Left ventricle myocardium superior (tissue), 1 donor: ENCODE measurements at regions not wholly inside any gene's neighbourhood (a gene's known extent, or its start where the extent isn't known, plus 50 kb on each side); places are given as distances from the start of the nearest gene placed in this dataset.

Source experiments
- ATAC-seq: fragments of 200-7000 bp; cut with Tn5 transposase; one replicate; pipeline ENCODE4 v1.9.1; 2020; ENCODE audit warnings: mild to moderate bottlenecking, moderate library complexity
- DNase-seq: peaks from one replicate; pipeline ENCODE4 v3.0.0-alpha.2; 2020
- intact Hi-C: fragments of 100-400 bp; cut with micrococcal nuclease; formaldehyde crosslinking; loops from one replicate; pipeline ENCODE4 v1.11.0; 2022
- donor health status: DM: no; HTN: yes; CAD: no; lungs with severe emphysema.

DNA sequence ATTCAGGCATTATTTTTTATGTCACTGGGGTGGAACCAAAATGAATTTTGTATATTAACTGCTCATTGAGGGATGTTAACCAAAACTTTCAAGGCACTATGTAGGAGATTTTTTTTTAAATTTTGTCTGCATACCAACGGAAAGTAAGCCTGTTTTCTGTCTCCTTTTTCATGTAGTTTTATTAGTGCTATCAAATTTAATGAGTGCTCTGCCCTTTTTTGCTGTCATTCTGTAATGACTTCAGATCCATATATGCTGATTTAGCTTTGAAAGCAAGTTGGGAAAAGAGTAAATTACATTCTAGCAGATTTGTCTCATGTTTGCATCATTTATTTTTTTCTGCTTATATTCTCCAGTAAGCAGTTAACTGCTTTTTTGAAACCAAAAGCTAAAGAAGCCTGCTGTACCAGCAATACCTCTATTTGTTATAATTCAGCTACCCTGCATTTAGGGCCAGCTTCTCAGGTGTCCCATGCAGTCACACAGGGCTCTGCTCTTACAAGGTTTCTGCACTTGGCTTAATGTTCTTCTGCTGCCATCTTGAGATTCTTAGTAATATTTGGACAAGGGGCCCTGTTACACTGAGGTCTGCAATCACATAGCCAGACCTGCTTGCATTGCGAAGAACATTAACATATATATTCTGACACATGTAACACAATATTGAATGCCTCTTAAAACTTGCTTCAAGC is 429.0 kb downstream of the UTRN start:
- intact Hi-C loops, result no loop called here
- DNase-seq, result no peak
- ATAC-seq, result no peak

DNA sequence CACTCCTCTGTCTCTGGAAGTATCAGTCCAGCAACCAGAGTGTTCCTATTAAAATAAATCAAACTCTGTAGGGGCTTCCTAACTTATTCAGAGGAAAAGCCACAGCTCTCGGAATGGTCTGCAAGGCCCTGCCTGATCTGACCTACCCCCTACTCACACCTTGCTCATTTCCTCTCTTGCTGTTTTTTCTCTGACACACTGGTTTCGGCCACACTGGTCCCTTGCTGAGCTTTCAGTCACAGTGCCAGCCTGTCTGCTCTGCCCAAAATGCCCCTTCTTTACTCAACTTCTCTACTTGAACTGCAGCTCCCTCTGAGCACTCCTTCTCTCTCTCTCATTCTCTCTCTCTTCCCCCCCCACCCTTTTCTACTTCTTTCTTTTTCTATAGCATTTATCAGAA is 430.2 kb downstream of the UTRN start:
- intact Hi-C loops, result no loop called here
- DNase-seq, result no peak
- ATAC-seq, result no peak

DNA sequence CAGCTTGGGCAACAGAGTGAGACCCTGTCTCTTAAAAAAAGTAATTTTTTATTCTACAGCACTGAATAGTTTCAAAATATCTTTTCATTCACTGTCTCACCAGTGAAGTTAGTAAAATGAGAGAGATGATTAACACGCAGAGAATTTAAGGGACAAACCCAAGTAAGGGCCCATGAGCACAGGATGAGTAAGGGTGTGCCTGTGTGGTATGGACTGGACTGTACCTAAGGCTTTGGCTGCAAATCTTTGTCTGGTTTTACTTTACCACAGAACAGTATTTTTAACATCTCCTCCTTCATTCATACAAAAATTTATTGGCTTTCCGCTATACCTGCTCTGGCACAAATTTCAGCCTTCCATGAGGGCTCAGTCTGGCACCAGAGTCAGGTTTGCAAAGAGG is 433.3 kb downstream of the UTRN start:
- intact Hi-C loops, result no loop called here
- DNase-seq, result no peak
- no peak for ATAC-seq

DNA sequence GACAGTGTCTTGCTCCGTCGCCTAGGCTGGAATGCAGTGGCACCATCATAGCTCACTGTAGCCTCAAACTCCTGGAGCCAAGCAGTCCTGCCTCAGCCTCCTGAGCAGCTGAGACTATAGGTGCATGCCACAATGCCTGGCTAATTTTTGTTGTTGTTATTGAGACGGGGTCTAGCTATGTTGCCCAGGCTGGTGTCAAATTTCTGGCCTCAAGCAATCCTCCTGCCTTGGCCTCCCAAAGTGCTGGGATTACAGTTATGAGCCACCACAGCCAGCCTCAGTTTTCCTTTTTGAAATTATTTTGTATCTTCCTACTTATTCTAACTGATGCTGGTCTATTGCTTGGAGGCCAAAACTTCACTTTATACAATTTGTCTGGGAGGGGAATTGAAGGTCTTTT is 436.1 kb downstream of the UTRN start:
- intact Hi-C loops, result no loop called here
- ATAC-seq (no peak), DNase-seq (no peak)

DNA sequence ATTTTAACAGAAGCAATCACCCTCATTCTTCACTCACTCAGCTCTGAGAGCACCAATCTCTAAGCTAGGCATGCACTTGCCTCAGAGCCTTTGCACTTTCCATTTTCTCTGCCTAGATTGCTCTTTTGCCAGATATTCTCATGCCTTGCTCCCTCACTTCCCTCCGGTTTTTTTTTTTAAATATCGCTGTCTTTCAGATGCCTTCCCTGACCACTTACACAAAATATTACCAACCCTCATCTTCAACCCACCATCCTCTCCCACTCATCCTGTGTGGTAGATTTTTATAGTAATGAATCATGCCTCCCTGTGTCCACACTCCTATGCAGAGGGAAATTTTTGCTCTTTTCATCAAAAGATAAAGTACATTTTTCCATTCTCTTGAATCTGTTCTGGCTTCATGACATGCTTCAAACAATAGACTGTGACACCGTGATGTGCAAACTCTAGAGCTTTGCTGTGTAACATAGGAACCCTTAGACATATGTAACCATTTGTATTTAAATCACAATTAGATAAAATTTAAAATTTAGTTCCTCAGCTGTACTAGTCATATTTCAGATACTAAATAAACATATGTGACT is 437.1 kb downstream of the UTRN start:
- intact Hi-C loops, result no loop called here
- no peak for DNase-seq
- no peak for ATAC-seq

DNA sequence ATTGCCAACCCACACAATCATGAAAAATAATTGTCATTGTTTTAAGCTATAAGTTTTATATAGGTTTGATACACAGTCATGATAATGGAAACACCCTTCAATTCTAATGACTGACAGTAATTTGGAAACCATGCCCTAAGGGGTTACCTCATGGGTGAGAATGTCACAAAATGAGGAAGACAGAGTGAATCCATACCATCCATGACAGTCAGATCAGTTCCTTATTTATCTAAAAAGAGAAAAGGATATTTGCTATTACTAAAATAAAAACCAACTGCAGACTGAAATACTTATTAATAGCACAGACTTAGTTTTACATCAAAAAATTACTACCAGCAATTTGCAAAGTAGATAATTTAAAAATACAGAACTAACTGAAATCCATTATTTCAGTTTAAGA is 437.8 kb downstream of the UTRN start:
- intact Hi-C loops, result no loop called here

DNA sequence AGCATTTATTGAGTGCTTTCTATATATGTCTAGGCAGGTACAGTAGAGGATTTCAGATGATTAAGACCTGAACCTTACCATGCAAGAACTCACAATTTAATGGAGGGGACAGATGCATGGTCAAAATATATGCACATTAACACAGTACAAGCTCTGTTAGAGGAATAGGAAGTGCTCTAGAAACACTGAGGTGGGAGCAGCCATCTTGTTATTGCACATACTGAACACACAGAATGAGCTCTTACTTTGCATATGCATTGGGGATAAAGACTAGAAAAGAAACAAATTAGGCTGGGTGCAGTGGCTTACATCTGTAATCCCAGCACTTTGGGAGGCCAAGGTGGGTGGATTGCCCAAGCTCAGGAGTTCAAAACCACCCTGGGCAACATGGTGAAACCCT is 438.3 kb downstream of the UTRN start:
- intact Hi-C loops, result no loop called here
- ATAC-seq (no peak), DNase-seq (no peak)

More for the DNA sequence above, 437.8 kb downstream of the UTRN start:
- DNase-seq (no peak), ATAC-seq (no peak)

DNA sequence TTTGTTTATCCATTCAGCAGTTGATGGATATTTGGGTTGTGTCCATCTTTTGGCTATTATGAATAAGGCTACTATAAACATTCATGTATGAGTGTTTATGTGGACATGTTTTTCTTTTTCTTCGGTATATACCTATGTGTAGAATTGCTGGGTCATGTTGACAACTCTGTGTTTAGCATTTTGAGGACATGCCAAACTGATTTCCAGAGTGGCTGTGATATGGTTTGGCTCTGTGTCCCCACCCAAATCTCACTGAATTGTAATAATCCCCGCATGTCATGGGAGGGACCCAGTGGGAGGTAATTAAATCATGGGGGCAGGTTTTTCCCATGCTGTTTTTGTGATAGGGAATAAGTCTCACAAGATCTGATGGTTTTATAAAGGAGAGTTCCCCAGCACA is 439.7 kb downstream of the UTRN start:
- DNase-seq (no peak), ATAC-seq (no peak)
- intact Hi-C loops, result no loop called here

DNA sequence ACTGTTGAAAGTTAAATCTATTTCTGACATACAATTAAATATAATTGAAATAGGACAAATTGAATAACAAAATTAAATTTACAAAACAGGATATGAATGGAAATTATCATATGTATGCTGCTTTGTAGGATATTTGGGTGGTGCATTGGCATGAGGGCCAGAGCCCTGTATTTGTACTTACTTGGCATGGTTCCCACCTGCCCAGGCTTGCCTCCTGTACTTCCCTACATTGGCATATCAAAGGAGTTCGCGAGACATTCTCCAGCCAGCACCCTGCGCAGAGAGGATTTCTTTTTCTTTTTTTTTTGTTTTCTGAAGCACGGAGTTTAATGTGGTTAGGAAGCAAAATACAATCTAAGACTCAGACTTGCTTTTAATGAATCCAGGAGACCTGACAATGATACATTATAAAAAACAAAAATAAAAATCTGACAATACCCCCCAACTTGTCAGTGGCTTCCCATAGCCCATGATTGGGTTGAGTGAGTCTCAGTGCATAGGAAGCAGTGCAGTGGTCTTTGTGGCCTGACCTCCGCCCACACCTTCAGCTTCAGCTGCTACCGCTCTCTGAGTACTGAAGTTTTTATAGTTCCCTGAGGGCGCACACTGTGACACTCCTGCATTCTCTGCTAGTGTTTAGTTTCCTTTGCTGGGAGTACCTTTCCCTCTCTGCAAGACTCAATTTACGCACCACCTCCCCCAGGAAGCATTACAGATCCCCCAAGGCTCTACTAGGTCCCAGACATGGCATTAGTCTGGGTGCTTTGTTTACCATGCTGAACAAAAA is 440.8 kb downstream of the UTRN start:
- intact Hi-C loops, result no loop called here
- ATAC-seq (peak; percentile 78), DNase-seq (peak; percentile 34)

DNA sequence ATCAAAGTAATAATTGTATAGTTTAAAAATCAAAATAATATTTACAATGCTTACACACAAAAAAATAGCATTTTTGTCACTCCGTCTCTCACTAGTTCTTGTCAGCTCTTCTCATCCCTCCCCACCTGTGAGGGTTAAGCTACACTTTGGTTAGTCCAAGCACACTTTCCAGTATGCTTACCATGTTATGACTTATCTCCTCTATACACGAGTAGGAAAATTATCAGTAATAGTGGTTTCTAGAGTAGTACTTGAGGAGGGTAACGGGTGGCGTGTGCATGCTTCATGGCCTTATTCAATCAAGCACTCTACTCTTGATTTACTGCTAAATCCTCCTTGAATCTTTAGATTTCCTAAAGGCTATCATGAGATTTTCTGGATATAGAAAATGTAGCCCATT is 443.7 kb downstream of the UTRN start:
- ATAC-seq (no peak), DNase-seq (no peak)
- intact Hi-C loops, result no loop called here

DNA sequence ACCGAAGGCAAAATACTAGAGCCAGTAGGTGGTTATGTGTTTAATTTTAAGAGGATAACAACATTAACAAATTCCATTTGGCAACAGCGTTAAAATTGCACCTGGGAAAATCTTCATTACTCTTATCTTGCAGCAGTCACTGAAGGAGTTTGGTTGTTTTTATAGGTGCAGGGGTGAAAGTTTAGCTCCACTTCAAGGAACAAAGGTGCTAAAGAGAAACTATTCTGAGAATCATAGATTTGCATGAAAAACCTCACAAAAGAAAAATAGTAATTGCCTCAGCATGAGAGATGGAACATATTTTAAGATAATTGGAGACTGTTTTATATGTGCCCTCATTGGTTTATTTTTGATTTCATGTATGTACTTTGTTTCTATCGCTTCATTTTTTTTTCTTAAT is 444.4 kb downstream of the UTRN start:
- intact Hi-C loops, result no loop called here
- no peak for DNase-seq
- ATAC-seq, result no peak

DNA sequence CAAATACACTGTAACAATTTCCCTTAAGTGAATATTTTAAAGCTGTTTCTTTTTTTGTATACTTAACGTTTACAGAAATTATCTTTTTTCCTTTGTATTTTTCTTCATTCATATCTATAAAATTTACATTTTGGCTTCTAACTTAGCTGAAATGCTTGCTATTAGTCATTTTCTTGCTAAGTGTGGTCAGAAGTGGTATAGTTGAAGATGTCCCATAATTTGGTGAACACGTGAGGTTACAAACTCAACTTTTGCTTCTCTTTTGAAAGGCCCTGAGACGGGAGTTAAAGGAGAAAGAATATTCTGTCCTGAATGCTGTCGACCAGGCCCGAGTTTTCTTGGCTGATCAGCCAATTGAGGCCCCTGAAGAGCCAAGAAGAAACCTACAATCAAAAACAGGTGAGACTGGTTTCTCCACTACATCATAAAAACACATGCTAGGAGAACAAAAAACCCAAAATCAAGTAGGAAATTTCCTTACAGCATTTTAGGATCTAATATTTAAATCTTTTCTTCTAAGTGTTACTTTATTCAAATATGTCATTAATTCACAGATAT is 445.0 kb downstream of the UTRN start:
- DNase-seq (no peak), ATAC-seq (no peak)
- intact Hi-C loops, result no loop called here

DNA sequence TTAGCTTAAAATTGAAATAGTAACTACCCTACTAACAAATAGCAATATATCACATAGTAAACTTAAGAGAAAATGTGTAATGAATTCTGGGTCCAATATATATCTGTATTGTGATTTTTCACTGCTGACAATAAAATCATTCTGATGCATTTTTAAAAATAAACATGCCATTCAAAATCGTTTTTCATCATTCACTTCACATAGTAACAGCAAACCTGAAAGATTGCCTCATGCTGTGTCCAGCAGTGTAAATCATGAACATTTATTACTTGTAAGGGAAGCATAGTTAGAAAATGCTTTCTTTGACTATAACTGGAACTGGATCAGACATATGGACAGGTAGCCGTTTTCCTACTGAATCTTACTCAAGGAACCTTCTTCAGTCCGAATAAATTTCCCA is 446.1 kb downstream of the UTRN start:
- intact Hi-C loops, result no loop called here
- ATAC-seq, result no peak
- DNase-seq, result no peak

DNA sequence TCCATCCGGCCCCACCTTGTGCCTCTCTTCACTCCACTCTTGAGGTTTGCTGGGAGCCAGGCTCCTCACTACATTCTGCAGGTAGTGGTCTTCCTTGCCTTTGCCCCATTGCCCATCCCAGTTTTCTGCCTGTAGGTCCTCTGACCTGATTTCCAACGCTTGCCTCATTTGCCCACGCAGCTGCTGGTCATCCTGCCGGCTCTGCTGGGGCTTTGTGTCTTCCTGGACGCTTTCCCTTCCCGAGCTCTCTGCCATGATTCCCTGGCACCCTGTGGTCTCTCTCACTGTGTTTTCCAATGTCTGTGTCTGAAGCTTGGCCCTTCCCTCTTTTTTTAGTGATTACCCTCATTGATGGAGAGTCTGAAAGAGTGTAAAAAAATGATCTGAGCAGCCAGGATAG is 451.6 kb downstream of the UTRN start:
- intact Hi-C loops, result no loop called here
- DNase-seq (no peak), ATAC-seq (no peak)

DNA sequence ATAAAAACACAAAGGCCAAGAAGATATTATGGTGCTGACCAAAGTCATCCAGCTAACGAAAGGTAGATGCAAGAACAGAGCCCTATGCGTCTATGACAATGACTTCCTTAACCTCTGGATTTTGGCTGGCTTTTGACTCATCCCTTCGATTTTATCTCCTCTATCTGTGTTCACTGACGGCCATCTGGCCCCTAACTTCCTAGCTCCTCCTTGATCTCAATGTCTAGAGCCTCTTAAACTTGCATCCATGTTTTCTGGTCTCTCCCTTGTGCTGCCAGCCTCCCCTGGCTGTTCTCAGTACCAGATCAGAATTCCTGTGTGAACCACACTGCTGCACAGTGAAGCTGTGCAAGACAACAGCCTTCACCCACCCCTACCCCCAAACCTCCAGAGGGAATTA is 452.9 kb downstream of the UTRN start:
- intact Hi-C loops, result no loop called here
- DNase-seq (no peak), ATAC-seq (no peak)

DNA sequence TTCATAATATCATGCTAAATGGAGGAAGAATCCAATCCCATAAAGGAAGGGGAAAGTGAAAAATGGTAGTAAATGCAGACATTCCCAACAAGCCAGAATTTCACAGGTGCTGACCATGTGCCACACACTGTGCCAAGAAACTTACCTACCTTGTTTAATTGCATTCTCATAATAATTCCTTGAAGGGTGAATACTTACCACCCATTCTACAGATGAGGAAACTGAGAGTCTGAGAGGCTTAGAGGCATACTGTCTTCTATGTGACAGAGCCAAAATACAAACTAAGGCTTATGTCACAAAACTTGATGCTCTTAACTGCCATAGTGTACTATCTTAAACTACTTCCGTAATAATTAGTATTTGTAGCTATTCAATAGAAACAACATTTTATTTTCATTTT is 454.7 kb downstream of the UTRN start:
- intact Hi-C loops, result no loop called here
- no peak for DNase-seq
- ATAC-seq, result no peak

DNA sequence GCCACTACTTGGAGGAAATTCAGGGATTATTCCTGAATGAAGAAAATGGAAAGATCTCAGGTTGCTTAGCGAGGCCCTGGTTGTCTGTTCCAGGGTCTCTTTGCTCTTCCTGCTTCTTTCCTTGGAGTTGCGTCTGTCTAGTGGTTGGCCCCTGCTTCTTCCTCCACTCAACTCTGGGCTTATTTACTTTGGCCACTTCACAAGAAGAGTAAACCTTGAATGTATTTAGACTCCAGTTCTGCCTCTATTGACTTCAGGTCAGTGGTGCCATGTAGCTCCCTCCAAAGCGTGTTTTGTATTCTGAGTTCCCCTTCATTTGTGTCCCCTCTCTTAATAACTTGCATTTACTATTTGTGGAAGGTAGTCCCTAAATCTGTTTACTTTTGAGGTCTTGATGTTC is 456.5 kb downstream of the UTRN start:
- intact Hi-C loops, result no loop called here
- DNase-seq, result no peak
- ATAC-seq, result no peak

DNA sequence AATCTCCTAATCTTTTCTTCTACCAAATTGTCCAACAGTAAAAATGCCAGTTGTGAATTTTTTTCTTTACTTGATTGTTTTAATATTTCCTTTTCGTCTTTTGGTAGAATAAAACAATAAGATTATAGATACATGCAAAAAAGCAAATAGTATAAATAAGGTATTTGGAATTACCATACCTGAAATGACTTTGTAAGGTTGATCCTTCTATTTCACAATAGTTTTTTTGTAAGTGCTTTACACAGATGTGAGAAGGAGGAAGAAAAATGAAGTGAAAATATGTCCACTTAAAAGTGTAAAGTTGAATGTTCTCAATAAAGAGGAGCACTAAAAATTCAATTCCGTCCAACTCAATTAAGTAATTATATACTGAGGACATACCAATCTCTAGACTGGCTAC is 457.6 kb downstream of the UTRN start:
- DNase-seq, result no peak
- intact Hi-C loops, result no loop called here
- ATAC-seq, result no peak

DNA sequence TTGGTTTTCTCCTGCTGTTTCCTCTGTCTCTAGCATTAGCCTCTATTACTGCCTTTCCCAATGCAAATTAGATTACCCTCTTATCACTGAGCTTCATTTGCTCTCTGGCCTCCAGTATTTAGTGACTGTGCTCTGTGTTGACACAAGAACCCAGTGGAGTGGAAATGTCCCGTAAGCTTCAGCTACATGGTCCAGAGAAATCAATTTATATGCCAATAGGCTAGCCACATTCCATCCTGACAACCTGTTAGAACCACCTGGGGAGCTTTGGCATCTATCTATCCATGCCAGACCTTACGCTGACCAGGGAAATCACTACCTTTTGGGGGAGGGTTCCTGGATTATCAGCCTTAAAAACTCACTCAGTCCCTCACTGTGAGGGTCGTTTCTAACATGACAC is 459.6 kb downstream of the UTRN start:
- DNase-seq (no peak), ATAC-seq (no peak)
- intact Hi-C loops, result no loop called here

DNA sequence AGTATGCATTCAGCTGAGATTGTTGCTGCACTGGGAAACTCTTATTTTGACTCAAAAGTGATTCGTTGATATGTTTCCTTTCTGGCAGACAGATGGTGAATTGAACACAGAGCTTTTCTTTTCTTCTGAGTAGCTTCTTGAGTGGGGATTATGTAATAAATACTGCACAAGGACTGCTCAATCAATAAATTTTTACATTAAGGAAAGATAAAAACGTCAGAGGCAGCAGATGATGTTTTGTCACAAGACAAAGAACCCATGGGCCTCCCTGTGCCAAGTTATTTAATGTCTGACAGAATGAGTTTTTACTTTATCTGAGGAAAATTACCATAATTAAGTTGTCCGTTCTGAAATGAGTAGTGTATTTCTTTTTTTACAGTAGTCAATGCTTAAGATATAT is 460.3 kb downstream of the UTRN start:
- DNase-seq, result no peak
- intact Hi-C loops, result no loop called here
- no peak for ATAC-seq
